NCI-H524 (cell line): ENCODE measurements at regions not wholly inside any gene's neighbourhood (a gene's known extent, or its start where the extent isn't known, plus 50 kb on each side); places are given as distances from the start of the nearest gene placed in this dataset.
A peak's percentile ranks its signal among the peaks of the same experiment; 100 is the strongest.

Experiments used
- DNase-seq, 2 experiments: peaks; one replicate each; lab custom pipeline; 2025; lab: John Stamatoyannopoulos, UW

GRCh38 chr20:4512891-4513550 is 173.2 kb upstream of the PRNP start:
- no peak for DNase-seq

- DNase-seq, result no peak
Measured at GRCh38 chr20:4511776-4512175, 174.5 kb upstream of the PRNP start.

- DNase-seq, result no peak
Measured at GRCh38 chr20:4509825-4510522, 176.3 kb upstream of the PRNP start.

GRCh38 chr20:4508773-4509172 is 177.5 kb upstream of the PRNP start:
- DNase-seq, result no peak

- no peak for DNase-seq
Measured at GRCh38 chr20:4507288-4507719, 179.0 kb upstream of the PRNP start.

GRCh38 chr20:4504814-4505213 is 181.4 kb upstream of the PRNP start:
- DNase-seq, result no peak

GRCh38 chr20:4502756-4503155 is 183.5 kb upstream of the PRNP start:
- no peak for DNase-seq

- DNase-seq, result no peak
Measured at GRCh38 chr20:4493386-4493785, 192.9 kb upstream of the PRNP start.

- DNase-seq, result no peak
Measured at GRCh38 chr20:4491643-4492042, 194.6 kb upstream of the PRNP start.

GRCh38 chr20:4490606-4491280 is 195.5 kb upstream of the PRNP start:
- no peak for DNase-seq

- no peak for DNase-seq
Measured at GRCh38 chr20:4490045-4490444, 196.2 kb upstream of the PRNP start.

GRCh38 chr20:4488407-4489339 is 197.6 kb upstream of the PRNP start:
- DNase-seq, result no peak

- peak in 1 of 2 experiments; percentile 4 for DNase-seq
Measured at GRCh38 chr20:4484379-4484997, 201.8 kb upstream of the PRNP start.

- no peak for DNase-seq
Measured at GRCh38 chr20:4483961-4484360, 202.3 kb upstream of the PRNP start.

- no peak for DNase-seq
Measured at GRCh38 chr20:4483486-4483885, 202.8 kb upstream of the PRNP start.

- no peak for DNase-seq
Measured at GRCh38 chr20:4480104-4480503, 206.2 kb upstream of the PRNP start.

- DNase-seq, result no peak
Measured at GRCh38 chr20:4476903-4477500, 209.3 kb upstream of the PRNP start.

- no peak for DNase-seq
Measured at GRCh38 chr20:4472906-4473305, 213.3 kb upstream of the PRNP start.

- DNase-seq, result no peak
Measured at GRCh38 chr20:4471221-4471620, 215.0 kb upstream of the PRNP start.

GRCh38 chr20:4470375-4470774 is 215.9 kb upstream of the PRNP start:
- DNase-seq, result peak in 1 of 2 experiments; percentile 36

GRCh38 chr20:4469910-4470309 is 216.3 kb upstream of the PRNP start:
- no peak for DNase-seq
